ENCODE measurements at regions not wholly inside any gene's neighbourhood (a gene's known extent, or its start where the extent isn't known, plus 50 kb on each side); places are given as distances from the start of the nearest gene placed in this dataset.

DNA sequence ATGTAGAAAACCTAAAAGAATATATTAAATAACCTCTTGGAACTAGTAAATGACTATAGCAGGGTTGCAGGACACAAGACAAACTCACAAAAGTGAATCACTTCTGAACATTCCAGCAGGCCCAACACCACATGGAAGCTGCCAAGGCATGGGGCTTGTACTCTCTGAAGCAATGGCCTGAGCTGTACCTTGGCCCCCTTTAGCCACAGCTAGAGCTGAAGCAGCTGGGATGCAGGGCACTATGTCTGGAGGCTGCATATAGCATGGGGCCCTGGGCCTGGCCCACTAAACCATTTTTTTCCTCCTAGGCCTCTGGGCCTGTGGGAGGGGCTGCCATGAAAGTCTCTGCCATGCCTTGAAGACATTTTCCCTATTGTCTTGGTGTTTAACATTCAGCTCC is 1067.3 kb downstream of the LRFN5 start:
- H3K4me3 ChIP-seq (ENCODE audit: low read depth, low read length) = no peak overlapping the region
- DNase-seq (ENCODE audit: low read depth) = no peak
- TF ChIP-seq, protein P1, sequence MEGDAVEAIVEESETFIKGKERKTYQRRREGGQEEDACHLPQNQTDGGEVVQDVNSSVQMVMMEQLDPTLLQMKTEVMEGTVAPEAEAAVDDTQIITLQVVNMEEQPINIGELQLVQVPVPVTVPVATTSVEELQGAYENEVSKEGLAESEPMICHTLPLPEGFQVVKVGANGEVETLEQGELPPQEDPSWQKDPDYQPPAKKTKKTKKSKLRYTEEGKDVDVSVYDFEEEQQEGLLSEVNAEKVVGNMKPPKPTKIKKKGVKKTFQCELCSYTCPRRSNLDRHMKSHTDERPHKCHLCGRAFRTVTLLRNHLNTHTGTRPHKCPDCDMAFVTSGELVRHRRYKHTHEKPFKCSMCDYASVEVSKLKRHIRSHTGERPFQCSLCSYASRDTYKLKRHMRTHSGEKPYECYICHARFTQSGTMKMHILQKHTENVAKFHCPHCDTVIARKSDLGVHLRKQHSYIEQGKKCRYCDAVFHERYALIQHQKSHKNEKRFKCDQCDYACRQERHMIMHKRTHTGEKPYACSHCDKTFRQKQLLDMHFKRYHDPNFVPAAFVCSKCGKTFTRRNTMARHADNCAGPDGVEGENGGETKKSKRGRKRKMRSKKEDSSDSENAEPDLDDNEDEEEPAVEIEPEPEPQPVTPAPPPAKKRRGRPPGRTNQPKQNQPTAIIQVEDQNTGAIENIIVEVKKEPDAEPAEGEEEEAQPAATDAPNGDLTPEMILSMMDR (conservative IDR thresholded peaks at IDR 0.05; ENCODE audit: low read depth, low read length) = no peak

DNA sequence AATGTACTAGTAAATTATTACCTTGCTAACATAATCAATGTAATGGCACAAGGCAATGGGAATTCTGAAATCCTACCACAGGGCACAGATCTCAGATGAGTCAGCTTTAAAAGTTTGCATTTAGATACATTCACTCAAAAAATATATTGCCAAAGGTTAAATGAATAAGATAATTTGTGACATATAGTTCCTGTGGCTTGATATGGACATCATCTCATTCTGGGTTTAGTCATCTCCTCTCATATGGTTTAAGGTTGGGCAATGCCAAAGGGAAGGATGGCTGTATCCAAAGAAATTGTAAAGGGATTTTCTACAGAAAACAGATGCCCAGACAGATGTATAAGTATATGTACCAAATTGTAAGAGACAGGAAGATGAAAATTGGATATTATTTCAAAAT is 1065.0 kb downstream of the LRFN5 start:
- no peak overlapping the region for H3K4me3 ChIP-seq (ENCODE audit: low read depth, low read length)
- TF ChIP-seq, protein P1 (conservative IDR thresholded peaks at IDR 0.05; ENCODE audit: low read depth, low read length) = no peak
- DNase-seq (ENCODE audit: low read depth) = no peak

DNA sequence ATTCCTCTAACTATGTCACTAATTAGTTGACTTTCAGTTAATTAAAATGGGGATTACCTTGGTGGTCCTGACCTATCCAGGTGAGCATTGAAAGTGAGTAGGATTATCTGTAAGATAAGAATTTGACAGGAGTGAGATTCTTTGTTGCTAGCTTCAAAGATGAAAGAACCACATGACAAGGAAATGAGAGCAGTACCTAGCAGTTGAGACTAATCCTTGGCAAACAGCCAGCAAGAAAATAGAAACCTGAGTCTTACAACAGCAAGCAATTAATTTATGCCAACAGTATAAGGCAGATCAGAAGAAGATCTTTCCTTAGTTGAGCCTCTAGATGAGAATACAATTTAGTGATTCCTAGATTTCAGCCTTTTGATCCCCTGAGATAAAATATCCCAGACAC is 1058.4 kb downstream of the LRFN5 start:
- TF ChIP-seq, protein P1 (conservative IDR thresholded peaks at IDR 0.05; ENCODE audit: low read depth, low read length) = no peak
- no peak overlapping the region for H3K4me3 ChIP-seq (ENCODE audit: low read depth, low read length)
- DNase-seq (ENCODE audit: low read depth) = peak; percentile 1

DNA sequence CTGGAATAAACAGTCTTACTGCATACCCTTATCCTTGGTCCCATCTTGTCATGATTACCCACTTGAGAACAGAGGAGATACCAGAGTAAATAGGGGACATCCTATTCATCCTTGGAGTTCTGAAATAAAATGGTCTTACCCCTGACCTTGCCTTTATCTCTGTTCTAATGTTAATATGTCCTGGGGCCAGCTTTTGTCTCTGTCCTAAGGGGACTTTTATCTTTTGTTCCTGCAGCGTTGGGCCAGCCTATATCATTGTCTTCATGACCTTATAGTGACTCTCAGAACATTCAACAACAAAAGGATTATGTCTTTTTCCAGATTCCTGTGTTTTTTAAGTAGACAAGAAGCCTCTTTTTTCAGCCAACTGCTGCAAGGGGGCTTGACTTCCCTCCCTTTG is 1057.5 kb downstream of the LRFN5 start:
- TF ChIP-seq, protein P1 (conservative IDR thresholded peaks at IDR 0.05; ENCODE audit: low read depth, low read length) = no peak

DNA sequence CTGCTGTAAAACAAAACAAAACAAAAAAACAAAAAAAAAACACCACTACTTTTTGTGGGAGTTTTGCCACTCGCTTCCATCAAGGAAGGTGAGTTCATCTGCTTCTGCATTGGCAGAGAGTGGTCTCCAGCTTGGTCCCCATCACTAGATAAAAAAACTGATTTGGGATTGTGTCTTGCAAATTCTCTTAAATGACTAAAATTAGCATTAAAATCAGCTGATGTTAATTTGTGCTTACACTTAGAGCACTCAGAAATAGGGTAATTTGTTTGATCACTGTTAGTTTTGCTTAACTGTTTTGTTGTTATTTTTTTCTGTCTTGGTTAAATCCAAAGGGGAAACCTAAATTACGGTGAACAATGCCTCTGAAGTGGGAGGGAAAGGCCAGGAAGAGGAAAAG is 1048.0 kb downstream of the LRFN5 start:
- TF ChIP-seq, protein P1 (conservative IDR thresholded peaks at IDR 0.05; ENCODE audit: low read depth, low read length) = no peak
- no peak overlapping the region for H3K4me3 ChIP-seq (ENCODE audit: low read depth, low read length)
- no peak for DNase-seq (ENCODE audit: low read depth)

More for the DNA sequence above, 1057.5 kb downstream of the LRFN5 start:
- DNase-seq (ENCODE audit: low read depth) = no peak
- H3K4me3 ChIP-seq (ENCODE audit: low read depth, low read length) = no peak overlapping the region

DNA sequence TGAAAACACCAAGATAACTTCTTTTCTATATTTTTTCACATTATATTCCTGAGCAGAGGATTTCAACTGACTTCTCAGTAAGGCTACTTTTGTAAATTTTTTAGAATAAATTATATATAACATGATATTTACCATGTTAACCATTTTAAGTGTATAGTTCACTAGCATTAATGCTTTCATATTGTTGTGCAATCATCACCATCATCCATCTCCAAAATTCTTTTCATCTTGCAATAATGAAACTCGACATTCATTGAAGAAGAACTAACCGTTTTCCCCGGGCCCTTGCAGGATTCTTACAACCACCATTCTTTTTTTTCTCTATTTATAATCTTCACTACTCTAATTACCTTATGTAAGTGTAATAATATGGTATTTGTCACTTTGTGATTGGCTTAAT is 1036.1 kb downstream of the LRFN5 start:
- no peak for DNase-seq (ENCODE audit: low read depth)
- TF ChIP-seq, protein P1 (conservative IDR thresholded peaks at IDR 0.05; ENCODE audit: low read depth, low read length) = no peak
- H3K4me3 ChIP-seq (ENCODE audit: low read depth, low read length) = no peak overlapping the region

DNA sequence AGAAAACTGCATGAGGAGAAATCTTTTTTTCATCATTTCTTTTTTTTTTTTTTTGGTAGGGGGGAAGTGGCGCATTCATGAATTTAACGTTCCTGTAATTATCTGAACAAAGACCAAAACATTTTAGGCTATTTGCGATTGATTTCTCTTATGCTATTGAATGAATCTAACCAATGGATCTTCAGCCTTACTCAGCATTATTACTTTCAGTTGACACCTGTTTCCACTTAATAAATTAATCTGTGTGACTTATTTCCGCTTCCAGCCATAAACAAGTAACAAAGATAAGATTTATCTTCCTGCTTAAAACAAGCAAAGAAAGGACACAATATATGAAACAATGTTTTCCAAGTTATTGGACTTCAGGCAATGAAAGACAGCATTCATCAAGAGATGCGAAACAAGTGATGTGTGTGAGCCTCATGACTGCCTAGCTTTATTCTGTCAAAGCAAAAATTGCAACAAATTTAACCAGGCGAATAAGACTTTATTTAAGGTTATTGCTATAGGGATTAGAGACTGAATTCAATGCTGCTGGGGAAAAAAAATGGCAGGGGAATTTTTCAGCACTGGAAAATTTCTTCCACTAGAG is 1026.9 kb downstream of the LRFN5 start:
- no peak overlapping the region for H3K4me3 ChIP-seq (ENCODE audit: low read depth, low read length)
- TF ChIP-seq, protein P1 (conservative IDR thresholded peaks at IDR 0.05; ENCODE audit: low read depth, low read length) = no peak
- no peak for DNase-seq (ENCODE audit: low read depth)

Measured in choroid plexus epithelial cell (primary cell).